CD14-positive monocyte (primary cell): ENCODE measurements at regions not wholly inside any gene's neighbourhood (a gene's known extent, or its start where the extent isn't known, plus 50 kb on each side); places are given as distances from the start of the nearest gene placed in this dataset.

Experiments
- DNase-seq, 3 donors: peaks; one replicate each; pipeline ENCODE4 v3.0.0-alpha.2; 2011 to 2022
- H2AFZ ChIP-seq: 2 replicates; pipeline ENCODE4 v1.6.0; 2012; ENCODE audit warnings: mild to moderate bottlenecking, low read depth, low read length, inconsistent platforms; ENCODE audit not compliant: insufficient read depth, poor library complexity, severe bottlenecking
- H3K27ac ChIP-seq, 2 donors: 1 replicate in 1 of 2; 2 replicates in 1 of 2; pipeline ENCODE4 v1.5.1; 2012 to 2013; ENCODE audit warnings: low read length in 2 of 2, control low read depth in 1 of 2, inconsistent platforms in 1 of 2, low read depth in 1 of 2, mild to moderate bottlenecking in 1 of 2
- H3K27me3 ChIP-seq, 2 donors: one replicate each; pipeline versions ENCODE4 v1.6.0 to v1.6.1; 2011 to 2013; ENCODE audit warnings: low read length in 2 of 2; ENCODE audit not compliant: control insufficient read depth in 2 of 2, insufficient read depth in 2 of 2
- H3K36me3 ChIP-seq, 2 donors: replicated peaks in 1 of 2; 1 replicate in 1 of 2; 2 replicates in 1 of 2; pipeline versions ENCODE4 v1.5.1 to v1.6.1; 2012 to 2013; ENCODE audit warnings: low read length in 2 of 2, control low read depth in 1 of 2, inconsistent platforms in 1 of 2, mild to moderate bottlenecking in 1 of 2; ENCODE audit not compliant: insufficient read depth in 2 of 2, control insufficient read depth in 1 of 2
- H3K4me1 ChIP-seq, 2 donors: 1 replicate in 1 of 2; 2 replicates in 1 of 2; pipeline versions ENCODE4 v1.5.1 to v1.6.1; 2012 to 2013; ENCODE audit warnings: low read length in 2 of 2, control low read depth in 1 of 2, inconsistent platforms in 1 of 2, mild to moderate bottlenecking in 1 of 2, moderate library complexity in 1 of 2; ENCODE audit not compliant: insufficient read depth in 2 of 2, control insufficient read depth in 1 of 2
- H3K4me2 ChIP-seq: replicated peaks from 2 replicates; pipeline ENCODE3; 2012; ENCODE audit warnings: low read length, moderate library complexity, mild to moderate bottlenecking; ENCODE audit not compliant: poor library complexity, severe bottlenecking; ENCODE audit errors: extremely low read depth
- H3K4me3 ChIP-seq, 3 experiments: fragments of 200-600 bp in 1 of 3; sonication (generic) in 1 of 3; replicated peaks in 1 of 3; 1 replicate in 2 of 3; 2 replicates in 1 of 3; pipeline ENCODE4 v1.5.1; 2011 to 2013; ENCODE audit warnings: low read length in 3 of 3, mild to moderate bottlenecking in 3 of 3, control low read depth in 2 of 3, low read depth in 2 of 3, inconsistent platforms in 1 of 3, moderate library complexity in 1 of 3
- H3K79me2 ChIP-seq: 2 replicates; pipeline ENCODE4 v1.6.0; 2012; ENCODE audit warnings: mild to moderate bottlenecking, control low read depth, inconsistent platforms, low read length, moderate library complexity; ENCODE audit not compliant: insufficient read depth
- H3K9ac ChIP-seq: 2 replicates; pipeline ENCODE4 v1.6.0; 2017; ENCODE audit warnings: low read length, mild to moderate bottlenecking; ENCODE audit not compliant: insufficient read depth, poor library complexity, severe bottlenecking
- H3K9me3 ChIP-seq, 2 donors: replicated peaks in 1 of 2; 1 replicate in 1 of 2; 2 replicates in 1 of 2; pipeline versions ENCODE4 v1.5.1 to v1.6.1; 2012 to 2013; ENCODE audit warnings: low read length in 2 of 2, control low read depth in 1 of 2; ENCODE audit not compliant: control insufficient read depth in 1 of 2, insufficient read depth in 1 of 2
- H4K20me1 ChIP-seq: 2 replicates; pipeline ENCODE4 v1.6.0; 2012; ENCODE audit warnings: mild to moderate bottlenecking, low read length, control low read depth, moderate library complexity; ENCODE audit not compliant: insufficient read depth
- H3K27ac Mint-ChIP-seq, 7 donors: one replicate each; pipeline ENCODE4 v1.8.0; 2020; ENCODE audit warnings: mild to moderate bottlenecking in 7 of 7, mixed read lengths in 7 of 7, moderate library complexity in 6 of 7, inconsistent platforms in 2 of 7
- H3K27me3 Mint-ChIP-seq, 3 donors: one replicate each; pipeline ENCODE4 v1.8.0; 2021 to 2022; ENCODE audit warnings: low read depth in 3 of 3, mild to moderate bottlenecking in 3 of 3, mixed read lengths in 3 of 3, moderate library complexity in 3 of 3, inconsistent platforms in 1 of 3
- H3K36me3 Mint-ChIP-seq, 2 donors: one replicate each; pipeline ENCODE4 v1.8.0; 2020; ENCODE audit warnings: mixed read lengths in 2 of 2, inconsistent platforms in 1 of 2, mild to moderate bottlenecking in 1 of 2
- H3K4me1 Mint-ChIP-seq: one replicate; pipeline ENCODE4 v1.8.0; 2020; ENCODE audit warnings: mild to moderate bottlenecking, mixed read lengths
- H3K4me3 Mint-ChIP-seq, 2 donors: one replicate each; pipeline ENCODE4 v1.8.0; 2020; ENCODE audit warnings: mild to moderate bottlenecking in 2 of 2, mixed read lengths in 2 of 2, moderate library complexity in 1 of 2
- H3K9me3 Mint-ChIP-seq, 7 donors: one replicate each; pipeline ENCODE4 v1.8.0; 2020 to 2022; ENCODE audit warnings: mixed read lengths in 7 of 7, mild to moderate bottlenecking in 6 of 7, moderate library complexity in 6 of 7, inconsistent platforms in 2 of 7
- CTCF ChIP-seq: fragments of 200-600 bp; IDR thresholded peaks from one replicate; pipeline ENCODE4 v1.8.0; 2022; ENCODE audit warnings: antibody characterized with exemption, mild to moderate bottlenecking
- WGBS: methylation state at CpG from one replicate; pipeline ENCODE4 v1.1.5; 2013; ENCODE audit warnings: missing lambda C conversion rate; ENCODE audit not compliant: insufficient coverage; 5-methylcytosine and 5-hydroxymethylcytosine counted together
- intact Hi-C, 2 donors: fragments of 100-400 bp; cut with micrococcal nuclease; formaldehyde crosslinking; loops; one replicate each; pipeline versions ENCODE4 v1.15.0 to v1.15.1; 2023

- H3K4me3 Mint-ChIP-seq: no peak overlapping the region
Measured at GRCh38 chr13:63607153-63607552, 2191.5 kb upstream of the PCDH20 start.

GRCh38 chr13:63605962-63606361 lies 2190.3 kb upstream of the PCDH20 start:
- H3K27me3 Mint-ChIP-seq: no peaks in the 10 kb centered on the region
- TF ChIP-seq CTCF: no peak
- Histone ChIP-seq H3K4me1 (no peaks in the 10 kb centered on the region), H3K9ac (no peak overlapping the region), H3K4me3 (no peak overlapping the region), H3K79me2 (no peaks in the 10 kb centered on the region), H3K27ac (no peak overlapping the region), H4K20me1 (no peaks in the 10 kb centered on the region), H2AFZ (no peak overlapping the region), H3K36me3 (no peaks in the 10 kb centered on the region), H3K27me3 (no peaks in the 10 kb centered on the region), H3K9me3 (peaks cover 18 to 20% of the 10 kb centered on the region in 2 donors), H3K4me2 (no peak overlapping the region)
- no peak overlapping the region for H3K4me3 Mint-ChIP-seq
- no peak overlapping the region for H3K27ac Mint-ChIP-seq
- intact Hi-C loops: no loop called here
- no peaks in the 10 kb centered on the region for H3K36me3 Mint-ChIP-seq
- no peaks in the 10 kb centered on the region for H3K4me1 Mint-ChIP-seq
- DNase-seq: no peak
- H3K9me3 Mint-ChIP-seq: peaks cover 5 to 22% (median 17%) of the 10 kb centered on the region in 7 donors

More at GRCh38 chr13:63607153-63607552, 2191.5 kb upstream of the PCDH20 start:
- no peak overlapping the region for H3K27ac Mint-ChIP-seq
- H3K36me3 Mint-ChIP-seq: no peaks in the 10 kb centered on the region
- no peaks in the 10 kb centered on the region for H3K4me1 Mint-ChIP-seq
- Histone ChIP-seq H3K4me3 (no peak overlapping the region), H3K27ac (no peak overlapping the region), H3K9ac (no peak overlapping the region), H3K4me2 (no peak overlapping the region), H3K9me3 (peaks cover 18 to 20% of the 10 kb centered on the region in 2 donors), H3K4me1 (no peaks in the 10 kb centered on the region), H3K27me3 (no peaks in the 10 kb centered on the region), H3K36me3 (no peaks in the 10 kb centered on the region), H2AFZ (no peak overlapping the region), H3K79me2 (no peaks in the 10 kb centered on the region), H4K20me1 (no peaks in the 10 kb centered on the region)
- no peaks in the 10 kb centered on the region for H3K27me3 Mint-ChIP-seq
- H3K9me3 Mint-ChIP-seq: peaks cover 5 to 22% (median 17%) of the 10 kb centered on the region in 7 donors
- WGBS: no CpG with 5 or more reads among the region's 1 CpG
- no peak for TF ChIP-seq CTCF
- DNase-seq: no peak
- intact Hi-C loops: no loop called here
